Thyroid gland (tissue), 4 donors: ENCODE measurements at regions not wholly inside any gene's neighbourhood (a gene's known extent, or its start where the extent isn't known, plus 50 kb on each side); places are given as distances from the start of the nearest gene placed in this dataset.

Experiments used
- POLR2A ChIP-seq, 2 donors: fragments of 450-650 bp; IDR thresholded peaks; one replicate each; pipeline ENCODE4 v1.6.1; 2017; ENCODE audit warnings: antibody characterized with exemption in 2 of 2, mild to moderate bottlenecking in 2 of 2, moderate library complexity in 1 of 2
- TF ChIP-seq, protein P1 (sequence below), 6 experiments: fragments of 200-600 bp in 3 of 6; fragments of 450-650 bp in 3 of 6; sonication (generic) in 3 of 6; IDR thresholded peaks; one replicate each; pipeline ENCODE4 v1.5.1; 2016 to 2019; ENCODE audit warnings: antibody characterized with exemption in 6 of 6, mild to moderate bottlenecking in 2 of 6, inconsistent platforms in 1 of 6, moderate library complexity in 1 of 6

- TF ChIP-seq, protein P1, sequence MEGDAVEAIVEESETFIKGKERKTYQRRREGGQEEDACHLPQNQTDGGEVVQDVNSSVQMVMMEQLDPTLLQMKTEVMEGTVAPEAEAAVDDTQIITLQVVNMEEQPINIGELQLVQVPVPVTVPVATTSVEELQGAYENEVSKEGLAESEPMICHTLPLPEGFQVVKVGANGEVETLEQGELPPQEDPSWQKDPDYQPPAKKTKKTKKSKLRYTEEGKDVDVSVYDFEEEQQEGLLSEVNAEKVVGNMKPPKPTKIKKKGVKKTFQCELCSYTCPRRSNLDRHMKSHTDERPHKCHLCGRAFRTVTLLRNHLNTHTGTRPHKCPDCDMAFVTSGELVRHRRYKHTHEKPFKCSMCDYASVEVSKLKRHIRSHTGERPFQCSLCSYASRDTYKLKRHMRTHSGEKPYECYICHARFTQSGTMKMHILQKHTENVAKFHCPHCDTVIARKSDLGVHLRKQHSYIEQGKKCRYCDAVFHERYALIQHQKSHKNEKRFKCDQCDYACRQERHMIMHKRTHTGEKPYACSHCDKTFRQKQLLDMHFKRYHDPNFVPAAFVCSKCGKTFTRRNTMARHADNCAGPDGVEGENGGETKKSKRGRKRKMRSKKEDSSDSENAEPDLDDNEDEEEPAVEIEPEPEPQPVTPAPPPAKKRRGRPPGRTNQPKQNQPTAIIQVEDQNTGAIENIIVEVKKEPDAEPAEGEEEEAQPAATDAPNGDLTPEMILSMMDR (IDR thresholded peaks at IDR 0.05) = no peak
- no peak for TF ChIP-seq POLR2A (IDR thresholded peaks at IDR 0.05)
These were observed 499.9 kb upstream of the SLITRK6 start for GRCh38 chr13:86299128-86299527.
